Large intestine (tissue), 3 donors: ENCODE measurements at regions not wholly inside any gene's neighbourhood (a gene's known extent, or its start where the extent isn't known, plus 50 kb on each side); places are given as distances from the start of the nearest gene placed in this dataset.

ENCODE experiments used
- DNase-seq, 2 donors: peaks; one replicate each; pipeline versions ENCODE4 v3.0.0 to v3.0.0-alpha.2; 2013
- H3K27ac ChIP-seq: one replicate; pipeline ENCODE4 v1.5.1; 2013; ENCODE audit warnings: low read length
- H3K27me3 ChIP-seq: 2 replicates; pipeline ENCODE4 v1.6.1; 2013; ENCODE audit warnings: low read length; ENCODE audit not compliant: control insufficient read depth, insufficient read depth
- H3K36me3 ChIP-seq: 2 replicates; pipeline ENCODE4 v1.6.1; 2013; ENCODE audit warnings: low read length; ENCODE audit not compliant: control insufficient read depth, insufficient read depth
- H3K4me1 ChIP-seq: one replicate; pipeline ENCODE4 v1.6.1; 2013; ENCODE audit warnings: low read length; ENCODE audit not compliant: control insufficient read depth, insufficient read depth
- H3K4me3 ChIP-seq: one replicate; pipeline ENCODE4 v1.5.1; 2013; ENCODE audit warnings: low read length
- H3K9me3 ChIP-seq: one replicate; pipeline ENCODE4 v1.6.1; 2013; ENCODE audit warnings: mild to moderate bottlenecking, low read depth, low read length, moderate library complexity; ENCODE audit not compliant: control insufficient read depth
- WGBS: methylation state at CpG from one replicate; pipeline ENCODE4 v1.1.5; 2013; ENCODE audit warnings: low lambda C conversion rate; ENCODE audit not compliant: insufficient coverage; 5-methylcytosine and 5-hydroxymethylcytosine counted together

DNA sequence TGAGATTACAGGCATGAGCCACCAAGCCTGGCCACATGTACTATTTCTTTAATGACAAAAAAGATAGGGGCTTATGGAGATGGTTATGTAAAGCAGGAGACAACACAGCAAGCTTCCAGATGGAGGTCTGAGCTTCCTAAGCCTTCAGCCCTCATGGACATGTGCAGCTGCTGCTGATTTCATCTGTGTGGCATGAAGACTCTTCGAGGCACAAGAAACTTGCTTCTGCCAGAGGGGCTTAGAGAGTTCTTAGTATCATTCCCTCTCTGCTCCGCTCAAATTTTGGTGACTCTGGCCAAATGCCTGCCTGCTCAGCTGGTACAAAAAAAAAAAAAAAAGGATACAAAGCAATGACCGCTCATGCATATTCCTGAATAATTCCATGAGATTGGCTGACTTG lies 552.5 kb downstream of the TYW1 start:
- Histone ChIP-seq H3K27ac (no peak overlapping the region), H3K4me1 (no peaks in the 10 kb centered on the region), H3K4me3 (no peak overlapping the region), H3K9me3 (no peaks in the 10 kb centered on the region), H3K36me3 (no peaks in the 10 kb centered on the region), H3K27me3 (no peaks in the 10 kb centered on the region)
- no peak for DNase-seq
- no CpG with 5 or more reads among the region's 3 CpGs for WGBS

DNA sequence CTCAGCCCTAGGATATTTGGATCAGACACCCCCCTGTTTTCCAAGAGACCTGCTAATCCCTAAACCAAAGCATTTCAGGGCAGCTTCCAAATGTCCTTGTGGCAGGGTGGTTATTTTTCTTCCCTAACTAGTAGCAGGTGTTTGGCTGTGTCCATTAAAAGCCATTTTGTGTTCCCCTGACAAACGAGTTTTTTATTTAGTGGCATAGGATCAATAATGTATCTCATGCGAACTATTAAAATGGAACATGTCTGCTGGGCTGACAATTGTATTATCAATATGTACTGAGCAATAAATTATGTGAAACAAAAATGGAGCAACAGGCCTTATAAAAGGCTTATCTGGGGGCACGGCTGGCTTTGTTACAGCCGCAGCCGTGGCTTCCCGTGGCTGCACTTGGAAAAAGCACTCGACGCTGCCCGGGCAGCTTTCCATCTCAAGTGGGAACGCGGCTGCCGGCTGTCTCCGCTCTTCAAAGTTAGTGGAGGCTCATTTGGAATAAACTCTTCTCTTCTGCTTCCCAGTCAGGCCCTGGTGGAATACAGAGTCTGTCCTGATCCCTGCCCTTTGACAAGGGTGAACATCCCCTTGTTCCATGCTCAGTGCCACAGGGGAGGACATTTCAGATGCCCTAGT lies 554.3 kb downstream of the TYW1 start:
- H3K27ac ChIP-seq, result no peak overlapping the region
- DNase-seq, result no peak
- no peaks in the 10 kb centered on the region for H3K27me3 ChIP-seq
- no peaks in the 10 kb centered on the region for H3K36me3 ChIP-seq
- WGBS, result 90% methylated on average over 2 of the region's 13 CpGs
- no peaks in the 10 kb centered on the region for H3K4me1 ChIP-seq
- no peaks in the 10 kb centered on the region for H3K9me3 ChIP-seq
- no peak overlapping the region for H3K4me3 ChIP-seq

DNA sequence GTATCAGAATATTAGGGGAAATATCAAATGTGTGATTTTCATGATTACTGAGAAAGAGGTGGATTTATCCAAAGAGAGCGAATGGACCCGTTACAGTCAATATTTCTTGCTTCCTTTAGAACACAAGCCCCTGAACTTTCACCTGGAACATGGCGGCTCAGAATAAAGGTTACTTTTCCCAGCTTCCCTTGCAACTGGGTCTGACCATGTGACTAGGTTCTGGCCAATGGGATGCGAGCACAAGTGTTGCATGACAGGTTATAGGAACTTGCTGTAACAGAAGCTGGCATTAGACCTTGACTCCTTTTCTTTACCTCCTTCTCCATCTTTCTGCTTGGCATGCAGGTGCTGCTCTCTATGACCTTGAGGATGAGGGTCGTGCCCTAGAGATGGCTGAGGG lies 556.1 kb downstream of the TYW1 start:
- Histone ChIP-seq H3K4me1 (no peaks in the 10 kb centered on the region), H3K27me3 (no peaks in the 10 kb centered on the region), H3K4me3 (no peak overlapping the region), H3K36me3 (no peaks in the 10 kb centered on the region), H3K27ac (no peak overlapping the region), H3K9me3 (no peaks in the 10 kb centered on the region)
- no CpG with 5 or more reads among the region's 5 CpGs for WGBS
- DNase-seq, result no peak

DNA sequence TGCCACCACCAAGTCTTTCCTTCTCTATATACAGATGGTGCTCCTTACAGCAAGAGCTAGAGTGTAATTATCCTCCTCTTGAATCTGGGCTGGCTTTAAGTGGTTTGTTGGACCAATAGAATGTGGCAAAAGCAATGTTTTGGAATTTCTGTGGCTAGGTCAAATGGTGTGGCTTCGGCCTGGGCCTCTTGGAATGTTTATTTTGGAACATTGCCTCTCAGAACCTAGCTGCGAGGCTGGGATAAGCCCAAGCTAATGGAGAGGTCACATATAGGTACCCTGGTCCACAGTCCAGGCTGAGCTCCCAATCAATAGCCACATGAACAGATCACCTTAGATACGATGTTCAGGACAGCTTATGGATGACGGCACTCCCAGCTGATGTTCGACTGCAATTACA lies 556.7 kb downstream of the TYW1 start:
- no peaks in the 10 kb centered on the region for H3K36me3 ChIP-seq
- no peaks in the 10 kb centered on the region for H3K27me3 ChIP-seq
- no peaks in the 10 kb centered on the region for H3K9me3 ChIP-seq
- H3K27ac ChIP-seq, result no peak overlapping the region
- DNase-seq, result no peak
- WGBS, result no CpG with 5 or more reads among the region's 5 CpGs
- H3K4me1 ChIP-seq, result no peaks in the 10 kb centered on the region
- H3K4me3 ChIP-seq, result no peak overlapping the region

DNA sequence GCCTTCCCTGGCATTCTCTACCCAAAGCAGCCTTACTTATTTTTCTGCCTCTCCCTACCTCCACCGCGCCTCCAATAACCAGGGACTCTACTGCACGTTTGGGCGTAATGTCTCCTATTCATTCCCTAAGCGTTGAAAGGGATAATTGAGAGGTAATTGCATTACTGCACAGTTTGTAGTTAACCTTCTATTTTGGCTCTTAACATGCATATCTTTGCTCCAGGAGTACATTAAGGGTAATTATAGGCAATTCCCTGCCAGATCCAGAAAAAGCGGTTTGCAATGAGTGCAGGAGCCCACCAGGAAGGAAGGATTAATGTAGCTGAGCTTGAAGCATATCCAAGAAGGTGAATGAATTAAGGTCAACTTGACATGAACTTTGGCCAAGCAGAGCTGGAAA lies 558.4 kb downstream of the TYW1 start:
- Histone ChIP-seq H3K4me3 (no peak overlapping the region), H3K27me3 (no peaks in the 10 kb centered on the region), H3K36me3 (no peaks in the 10 kb centered on the region), H3K27ac (no peak overlapping the region), H3K9me3 (no peaks in the 10 kb centered on the region), H3K4me1 (no peaks in the 10 kb centered on the region)
- no peak for DNase-seq
- WGBS, result no CpG with 5 or more reads among the region's 6 CpGs

DNA sequence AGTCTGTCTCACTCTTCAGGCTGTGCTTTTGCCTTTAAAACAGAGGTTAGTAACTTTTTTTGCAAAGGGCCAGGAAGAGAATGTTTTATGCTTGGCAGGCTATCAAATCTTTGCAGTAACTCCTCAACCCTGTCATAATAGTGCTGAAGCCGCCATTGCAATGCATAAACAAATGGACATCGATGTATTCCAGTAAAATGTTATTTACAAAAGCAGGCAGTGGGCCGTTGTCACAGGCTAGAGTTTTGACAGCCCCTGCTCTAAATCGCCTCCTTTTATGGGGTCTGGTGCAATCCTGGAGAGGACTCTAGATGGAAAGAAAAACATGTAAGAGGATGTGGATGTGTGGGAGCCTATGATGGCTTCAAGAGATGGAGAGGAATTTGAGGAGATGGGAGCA lies 568.3 kb downstream of the TYW1 start:
- no peaks in the 10 kb centered on the region for H3K27me3 ChIP-seq
- H3K36me3 ChIP-seq, result no peaks in the 10 kb centered on the region
- no peak overlapping the region for H3K27ac ChIP-seq
- H3K4me1 ChIP-seq, result no peaks in the 10 kb centered on the region
- no peak for DNase-seq
- H3K4me3 ChIP-seq, result no peak overlapping the region
- no peaks in the 10 kb centered on the region for H3K9me3 ChIP-seq
- 60% methylated on average over 1 of the region's 4 CpGs for WGBS

DNA sequence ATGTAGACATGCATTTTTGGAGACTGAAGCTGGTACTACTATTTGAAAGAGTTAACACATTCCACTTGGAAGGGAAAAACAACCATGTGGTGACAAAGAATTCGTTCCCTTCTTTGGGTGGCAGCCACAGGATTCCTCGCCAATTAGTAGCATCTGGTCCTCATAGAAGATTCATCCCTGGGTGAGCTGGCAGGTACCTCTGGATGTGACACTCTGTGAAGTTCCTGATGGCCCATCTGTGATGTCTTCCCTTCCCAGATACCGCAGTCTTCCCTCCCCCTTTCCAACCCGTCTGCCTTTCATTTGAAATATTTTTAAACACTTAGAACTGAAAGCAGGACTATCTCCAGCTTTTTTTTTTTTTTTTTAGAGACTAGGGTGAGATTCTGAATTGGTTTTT lies 569.5 kb downstream of the TYW1 start:
- DNase-seq, result no peak
- H3K4me3 ChIP-seq, result no peak overlapping the region
- 89% methylated on average over 2 of the region's 4 CpGs for WGBS
- no peaks in the 10 kb centered on the region for H3K36me3 ChIP-seq
- no peaks in the 10 kb centered on the region for H3K4me1 ChIP-seq
- H3K27ac ChIP-seq, result no peak overlapping the region
- no peaks in the 10 kb centered on the region for H3K9me3 ChIP-seq
- no peaks in the 10 kb centered on the region for H3K27me3 ChIP-seq

DNA sequence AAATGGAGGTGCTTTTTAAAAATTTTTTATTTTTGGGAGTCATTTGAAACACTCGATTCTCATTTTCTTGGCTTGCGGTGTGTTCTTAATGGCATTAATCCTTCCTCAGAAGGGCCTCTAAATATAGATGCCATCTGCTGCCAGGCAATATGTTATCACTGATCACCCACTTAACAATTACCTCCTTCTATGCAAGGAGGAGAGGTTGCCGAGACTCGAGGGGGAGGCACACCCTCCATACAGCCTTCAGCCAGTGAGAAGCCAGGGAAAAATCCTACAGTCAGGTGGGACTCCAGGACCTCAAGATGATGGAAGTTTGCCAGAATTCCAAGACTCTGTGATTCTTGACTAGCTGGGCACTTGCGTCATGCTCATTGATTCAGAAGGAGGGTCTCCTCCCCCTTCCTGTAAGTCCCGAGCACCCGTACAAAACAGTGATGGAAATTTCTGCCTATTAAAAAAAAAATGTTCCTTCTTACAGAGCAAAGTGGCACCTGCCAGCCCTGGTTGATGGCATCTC lies 574.5 kb downstream of the TYW1 start:
- no peaks in the 10 kb centered on the region for H3K9me3 ChIP-seq
- no peaks in the 10 kb centered on the region for H3K27me3 ChIP-seq
- no peak for DNase-seq
- no peak overlapping the region for H3K27ac ChIP-seq
- 92% methylated on average over 2 of the region's 7 CpGs for WGBS
- H3K4me3 ChIP-seq, result no peak overlapping the region
- no peaks in the 10 kb centered on the region for H3K36me3 ChIP-seq
- H3K4me1 ChIP-seq, result no peaks in the 10 kb centered on the region

DNA sequence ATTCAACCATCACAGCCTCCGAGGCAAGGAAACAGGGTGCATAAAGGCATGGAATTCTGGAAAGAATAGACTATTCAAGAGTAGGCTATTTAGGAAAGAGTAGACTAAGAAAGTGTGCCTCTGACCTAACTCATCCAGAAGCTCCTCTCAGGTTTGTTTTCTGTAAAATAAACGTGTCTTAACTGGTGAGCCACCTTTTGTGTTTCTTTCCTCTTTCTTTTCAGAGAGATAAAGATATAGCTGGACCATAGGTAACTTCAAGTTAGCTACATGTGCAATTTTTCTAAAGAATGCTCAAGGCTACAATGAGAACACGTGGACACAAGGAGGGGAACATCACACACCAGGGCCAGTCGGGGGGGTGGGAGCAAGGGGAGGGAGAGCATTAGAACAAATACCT lies 577.0 kb downstream of the TYW1 start:
- Histone ChIP-seq H3K27ac (no peak overlapping the region), H3K4me3 (no peak overlapping the region), H3K9me3 (peaks cover 2% of the 10 kb centered on the region), H3K4me1 (no peaks in the 10 kb centered on the region), H3K36me3 (no peaks in the 10 kb centered on the region), H3K27me3 (no peaks in the 10 kb centered on the region)
- no peak for DNase-seq
- no CpG with 5 or more reads among the region's 4 CpGs for WGBS

DNA sequence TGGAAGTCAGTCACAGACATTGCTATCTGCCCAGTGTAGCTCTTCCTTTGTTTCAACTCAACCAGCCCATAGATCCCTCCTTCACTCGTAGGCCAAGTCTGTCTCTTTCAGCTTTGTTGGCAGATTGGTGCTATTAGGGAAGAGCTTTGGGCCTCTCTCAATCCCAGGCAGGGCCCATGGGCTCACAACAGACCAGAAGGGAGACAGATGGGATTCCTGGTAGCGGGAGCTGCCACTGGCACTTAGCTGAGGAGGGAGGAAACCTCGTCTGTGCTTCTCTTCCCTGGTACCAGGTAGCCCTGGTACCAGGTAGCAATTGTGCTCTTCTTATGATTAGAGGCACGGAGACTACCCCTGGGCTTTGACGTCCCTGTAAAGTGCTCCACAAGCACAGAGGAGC lies 592.0 kb downstream of the TYW1 start:
- Histone ChIP-seq H3K27me3 (no peaks in the 10 kb centered on the region), H3K4me3 (no peak overlapping the region), H3K4me1 (no peaks in the 10 kb centered on the region), H3K27ac (no peak overlapping the region), H3K36me3 (no peaks in the 10 kb centered on the region), H3K9me3 (peaks cover 3% of the 10 kb centered on the region)
- DNase-seq, result no peak
- WGBS, result no CpG with 5 or more reads among the region's 5 CpGs

DNA sequence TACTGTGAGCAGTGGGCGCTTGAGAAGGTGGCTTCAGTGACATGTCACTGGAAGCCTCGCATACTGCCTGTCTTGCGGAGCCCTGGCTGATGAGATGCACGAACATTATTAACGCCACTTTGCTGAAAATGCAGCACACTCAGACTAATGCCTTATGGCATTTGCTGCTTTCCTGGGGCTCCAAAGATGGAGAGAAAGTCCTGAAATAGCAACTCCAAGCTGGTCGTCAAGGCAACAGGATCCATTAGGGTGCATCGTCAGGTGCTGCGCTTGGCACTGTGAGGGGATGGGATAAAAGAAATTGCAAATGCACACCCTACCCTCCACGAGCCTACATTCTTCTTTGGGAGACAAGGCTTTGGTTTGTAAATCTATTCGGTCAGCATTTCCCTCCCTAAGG lies 592.5 kb downstream of the TYW1 start:
- Histone ChIP-seq H3K4me1 (no peaks in the 10 kb centered on the region), H3K27me3 (no peaks in the 10 kb centered on the region), H3K36me3 (no peaks in the 10 kb centered on the region), H3K9me3 (peaks cover 3% of the 10 kb centered on the region), H3K4me3 (no peak overlapping the region), H3K27ac (no peak overlapping the region)
- 100% methylated on average over 1 of the region's 10 CpGs for WGBS
- DNase-seq, result no peak
